ENCODE measurements at regions not wholly inside any gene's neighbourhood (a gene's known extent, or its start where the extent isn't known, plus 50 kb on each side); places are given as distances from the start of the nearest gene placed in this dataset.
"Not testable (repeated sequence)": the region's sequence is repeated elsewhere in the genome, so short reads cannot be mapped to it uniquely, and the experiment has no call there.

DNA sequence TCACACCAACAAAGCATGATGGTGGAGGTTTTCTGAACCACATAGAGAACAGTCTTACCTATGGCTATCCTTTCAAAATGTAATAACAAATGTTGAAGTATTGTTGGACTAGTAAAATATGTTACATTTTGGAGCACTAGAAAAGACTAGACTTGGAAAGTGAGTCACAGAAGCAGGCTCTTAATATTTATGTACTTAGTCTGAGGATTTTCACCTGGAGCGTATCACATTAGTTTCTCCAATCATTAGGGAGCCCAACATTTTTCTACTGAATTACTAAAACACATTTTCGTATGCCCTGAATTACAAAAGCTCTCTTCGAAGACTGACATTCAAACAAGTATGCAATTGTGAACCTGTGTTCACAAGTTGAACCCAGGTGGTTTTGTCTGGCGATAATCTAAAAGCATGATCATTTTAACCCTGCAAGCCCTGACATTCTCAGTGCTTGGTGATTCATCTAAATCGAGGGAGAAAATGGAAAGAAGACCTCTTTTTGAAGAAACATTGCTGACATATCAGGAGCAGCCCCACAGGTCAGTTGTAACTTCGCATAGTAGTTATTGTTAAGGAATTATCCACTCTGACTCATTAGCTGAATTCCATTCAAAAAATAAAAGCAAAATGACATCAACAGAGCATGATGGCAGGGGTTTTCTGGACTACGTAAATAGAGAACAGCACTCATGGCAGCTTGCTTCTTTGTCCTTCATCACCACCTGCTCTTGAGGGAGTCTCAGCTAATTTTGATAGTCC, 679.8 kb upstream of the NECTIN3 start:
- no peak for DNase-seq
- in situ Hi-C loops (cut with MboI; ENCODE audit: low pct_unique_long_range_greater_than_20kb, low sequenced_read_pairs): no loop called here

DNA sequence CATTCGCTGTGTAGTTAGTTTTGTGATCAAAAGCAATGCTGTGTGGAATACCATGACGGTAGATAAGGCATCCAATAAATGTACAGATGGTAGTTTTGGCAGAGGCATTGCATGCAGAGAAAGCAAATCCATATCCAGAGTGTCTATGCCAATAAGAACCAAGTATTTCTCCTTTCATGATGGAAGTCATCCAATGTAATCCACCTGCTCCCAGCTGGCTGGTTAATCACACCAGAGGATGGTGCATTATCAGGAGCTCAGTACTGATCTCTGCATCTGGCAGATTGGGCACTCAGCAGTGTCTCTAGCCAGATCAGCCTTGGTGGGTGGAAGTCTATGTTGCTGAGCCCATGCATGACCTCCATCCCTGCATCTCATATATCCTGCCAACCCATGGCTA, 677.7 kb upstream of the NECTIN3 start:
- no peak for DNase-seq
- in situ Hi-C loops (cut with MboI; ENCODE audit: low pct_unique_long_range_greater_than_20kb, low sequenced_read_pairs): no loop called here

DNA sequence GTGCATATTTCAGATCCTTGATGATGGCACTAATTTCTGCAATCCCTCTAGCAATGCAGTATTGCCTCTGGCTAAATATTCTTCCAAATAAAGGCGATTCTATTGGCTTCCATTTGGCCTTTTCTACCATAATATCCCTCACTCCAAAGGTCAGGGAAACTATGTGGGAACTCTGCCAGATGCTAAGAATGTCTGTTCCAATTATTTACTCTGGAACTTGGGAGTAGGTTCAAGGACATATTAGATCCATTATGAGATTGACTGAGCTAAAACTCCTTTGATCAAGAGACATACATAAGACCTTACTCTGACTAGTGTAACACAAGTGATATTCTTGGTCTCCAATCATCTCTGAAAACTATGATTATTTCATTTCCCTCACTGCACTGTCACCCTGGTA, 674.5 kb upstream of the NECTIN3 start:
- no peak for DNase-seq
- in situ Hi-C loops (cut with MboI; ENCODE audit: low pct_unique_long_range_greater_than_20kb, low sequenced_read_pairs): no loop called here

DNA sequence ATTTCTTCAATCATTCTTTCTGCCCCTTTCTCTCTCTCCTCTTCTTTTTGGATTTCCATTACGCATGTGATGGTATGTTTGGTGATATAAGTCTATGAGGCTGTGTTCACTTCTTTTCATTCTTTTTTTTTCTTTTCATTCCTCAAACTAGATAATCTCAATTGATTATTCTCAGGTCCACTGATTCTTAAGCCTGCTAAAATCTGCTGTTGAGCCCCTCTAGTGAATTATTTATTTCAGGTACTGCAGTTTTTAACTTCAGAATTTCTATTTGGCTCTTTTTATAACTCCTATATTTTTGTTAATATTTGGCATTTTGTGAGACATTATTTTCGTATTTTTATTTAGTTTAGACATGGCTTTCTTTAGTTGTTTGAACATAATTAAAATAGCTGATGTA, 671.3 kb upstream of the NECTIN3 start:
- DNase-seq: no peak
- in situ Hi-C loops (cut with MboI; ENCODE audit: low pct_unique_long_range_greater_than_20kb, low sequenced_read_pairs): no loop called here

DNA sequence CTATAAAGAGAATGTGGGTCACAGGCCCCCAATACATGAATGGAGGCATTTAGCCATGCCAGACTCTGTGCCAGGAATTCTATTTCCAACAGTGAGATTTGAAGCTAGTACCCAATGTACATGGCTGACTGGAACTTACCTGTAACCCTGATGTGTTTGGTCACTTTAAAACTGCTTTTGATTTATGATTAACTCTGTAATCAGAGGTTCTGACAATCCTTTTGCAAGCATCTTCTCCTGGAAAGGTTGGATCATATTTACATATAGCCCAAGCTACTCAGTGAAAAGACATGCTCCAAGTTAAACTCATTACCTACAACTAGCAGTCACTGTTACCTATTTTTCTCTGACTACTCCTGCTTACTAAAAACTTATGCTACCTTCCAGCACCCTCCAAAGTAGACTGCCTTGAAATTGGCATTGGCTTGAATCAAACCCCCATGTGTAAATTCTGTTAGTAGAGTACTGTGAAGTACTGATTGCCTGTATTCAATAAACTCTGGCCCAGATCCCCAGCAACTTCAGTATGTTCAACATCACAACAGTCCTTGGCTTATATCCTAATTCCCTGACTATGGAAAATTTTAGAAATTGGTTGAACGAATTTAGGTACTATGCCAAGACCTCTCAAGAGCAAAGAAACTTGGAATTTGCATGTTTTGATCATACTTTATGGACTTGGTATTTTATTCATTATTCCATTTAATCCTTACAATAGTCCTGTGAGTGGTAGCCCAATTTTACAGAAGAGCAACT, 665.6 kb upstream of the NECTIN3 start:
- in situ Hi-C loops (cut with MboI; ENCODE audit: low pct_unique_long_range_greater_than_20kb, low sequenced_read_pairs): no loop called here

DNA sequence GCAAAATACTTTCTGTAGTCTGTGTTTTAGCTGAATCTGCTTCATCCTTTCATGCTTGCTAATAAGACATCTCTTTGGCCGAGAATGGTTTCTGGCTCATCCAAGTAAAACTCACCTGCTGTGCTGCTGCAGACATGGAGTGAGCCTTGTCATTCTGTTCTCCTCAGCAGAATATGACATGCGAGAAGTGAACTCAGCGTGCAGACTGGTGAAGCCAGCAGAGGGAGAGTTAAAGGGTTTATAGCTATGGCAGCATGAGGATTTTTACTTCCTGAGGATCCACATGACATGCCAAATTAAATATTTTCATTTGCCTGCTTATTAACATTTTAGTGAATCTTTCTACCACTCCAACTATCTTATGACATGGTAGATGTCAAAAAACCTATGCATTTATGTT, 658.4 kb upstream of the NECTIN3 start:
- DNase-seq: no peak
- in situ Hi-C loops (cut with MboI; ENCODE audit: low pct_unique_long_range_greater_than_20kb, low sequenced_read_pairs): no loop called here

More for the DNA sequence above, 665.6 kb upstream of the NECTIN3 start:
- DNase-seq: no peak

DNA sequence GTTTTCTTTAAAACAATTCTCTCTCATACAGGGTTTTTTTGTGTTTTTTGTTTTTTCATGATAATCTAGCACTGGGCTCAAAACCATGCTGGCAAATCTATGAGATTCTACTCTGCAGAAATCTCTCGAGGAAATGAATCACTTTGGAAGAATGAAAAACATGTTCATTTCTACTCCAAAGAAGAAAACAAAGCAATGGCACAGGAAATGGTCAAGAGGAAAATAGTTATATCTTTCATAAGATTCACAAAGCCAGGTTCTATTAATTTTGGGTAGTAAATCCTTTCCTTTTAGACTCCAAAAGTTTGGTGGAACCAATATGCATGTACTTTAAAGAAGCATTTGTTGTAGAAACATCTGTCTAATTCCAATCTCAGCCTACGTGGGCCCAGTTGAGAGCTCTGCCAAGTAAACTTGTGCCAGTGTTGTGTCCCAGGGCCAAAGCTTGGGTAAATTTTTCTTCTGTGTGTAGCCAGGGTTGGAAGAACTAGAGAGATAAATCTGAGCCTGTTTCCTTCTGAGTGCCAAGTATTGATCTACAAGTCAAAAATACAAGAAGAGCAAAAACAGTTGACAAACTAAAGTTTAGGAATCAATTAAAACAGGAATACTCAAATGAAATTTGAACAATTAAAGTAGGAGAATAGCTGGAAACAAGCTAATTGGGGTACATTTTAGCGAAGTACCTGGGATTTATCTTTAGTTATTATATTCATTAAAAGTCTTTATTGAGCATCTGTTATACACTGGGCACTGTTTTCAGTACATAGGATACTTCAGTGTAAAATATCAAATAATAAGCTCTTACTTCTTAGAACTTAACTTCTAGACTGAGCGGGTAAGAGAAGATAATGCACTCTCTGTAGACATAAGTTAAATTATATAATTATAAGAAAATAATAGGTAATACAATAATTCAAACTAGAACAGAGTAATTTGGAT, 657.5 kb upstream of the NECTIN3 start:
- DNase-seq: no peak
- in situ Hi-C loops (cut with MboI; ENCODE audit: low pct_unique_long_range_greater_than_20kb, low sequenced_read_pairs): no loop called here

DNA sequence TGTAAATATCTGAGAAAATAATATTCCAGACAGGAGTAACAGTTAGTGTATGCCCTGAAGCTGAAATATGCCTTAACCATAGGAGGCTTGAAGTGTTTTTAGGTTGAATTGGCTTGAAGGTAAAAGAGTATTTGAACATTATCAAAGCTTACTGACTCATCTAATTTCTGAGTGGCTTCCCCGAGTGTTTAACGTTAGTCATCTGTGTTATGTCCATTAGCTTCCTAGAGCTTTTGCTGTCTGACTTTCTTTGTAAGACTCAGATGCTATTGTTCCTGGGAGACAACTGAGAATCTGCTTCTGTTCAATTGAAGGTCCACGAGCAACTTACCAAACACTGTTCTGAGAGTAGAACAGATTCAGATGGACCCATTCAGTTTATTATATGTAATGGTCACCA, 656.8 kb upstream of the NECTIN3 start:
- DNase-seq: no peak
- in situ Hi-C loops (cut with MboI; ENCODE audit: low pct_unique_long_range_greater_than_20kb, low sequenced_read_pairs): no loop called here

DNA sequence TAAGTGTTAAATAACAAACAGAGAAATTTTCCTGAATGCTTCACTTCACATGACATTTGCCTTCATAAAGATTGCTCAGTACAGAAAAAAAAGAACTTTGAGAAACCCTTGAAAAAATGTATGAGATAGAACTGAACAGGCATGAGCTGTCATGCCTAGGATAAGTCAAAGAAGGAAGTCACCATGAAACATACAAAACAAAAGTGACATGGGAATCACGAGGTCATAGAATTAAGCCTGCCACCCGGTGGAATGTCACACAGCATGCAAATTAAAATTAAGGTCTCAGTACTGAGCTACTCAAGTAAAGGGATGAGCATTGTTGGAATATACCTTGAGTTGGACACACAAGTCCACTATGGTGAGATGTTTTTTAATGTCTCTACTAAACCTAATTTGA, 652.5 kb upstream of the NECTIN3 start:
- DNase-seq: no peak
- in situ Hi-C loops (cut with MboI; ENCODE audit: low pct_unique_long_range_greater_than_20kb, low sequenced_read_pairs): no loop called here

DNA sequence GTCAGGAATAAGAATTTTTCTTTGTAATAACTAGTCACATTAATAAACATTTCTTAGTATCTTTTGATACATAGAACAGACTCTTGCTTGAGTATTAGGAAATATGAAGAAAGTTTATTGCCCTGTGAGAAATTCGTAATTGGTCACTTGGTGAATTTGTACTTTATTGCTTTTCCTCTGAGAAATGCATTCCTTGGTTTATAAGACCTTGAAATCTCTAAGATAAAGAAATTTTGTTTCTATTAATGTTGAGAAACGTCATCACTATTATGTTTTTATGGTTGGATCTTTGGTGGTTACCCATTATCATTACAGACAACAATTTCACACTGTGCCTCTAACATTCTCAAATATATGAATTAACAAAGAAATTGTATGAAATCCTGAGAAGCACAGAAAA, 652.0 kb upstream of the NECTIN3 start:
- in situ Hi-C loops (cut with MboI; ENCODE audit: low pct_unique_long_range_greater_than_20kb, low sequenced_read_pairs): no loop called here
- DNase-seq: no peak

DNA sequence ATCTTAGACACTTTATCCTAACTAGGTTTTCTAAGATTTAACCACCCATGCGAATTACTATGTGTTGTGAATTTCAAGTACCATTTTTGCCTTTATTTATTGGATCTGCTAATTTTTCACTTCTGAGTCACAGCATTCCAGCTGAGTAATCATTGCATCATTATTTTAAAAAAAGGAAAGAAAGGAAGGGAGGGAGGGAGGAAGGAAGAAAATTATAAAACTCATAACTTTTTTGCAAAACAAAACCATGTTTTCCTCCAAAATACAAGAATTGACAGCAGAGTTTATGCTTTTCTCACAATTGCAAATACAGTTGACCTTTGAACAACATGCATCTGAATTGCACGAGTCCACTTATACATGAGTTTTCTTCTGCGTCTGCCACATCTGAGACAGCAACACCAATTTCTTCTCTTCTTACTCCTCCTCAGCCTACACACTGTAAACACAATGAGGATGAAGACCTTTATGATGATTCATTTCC, 651.4 kb upstream of the NECTIN3 start:
- in situ Hi-C loops (cut with MboI; ENCODE audit: low pct_unique_long_range_greater_than_20kb, low sequenced_read_pairs): no loop called here
- DNase-seq: no peak

DNA sequence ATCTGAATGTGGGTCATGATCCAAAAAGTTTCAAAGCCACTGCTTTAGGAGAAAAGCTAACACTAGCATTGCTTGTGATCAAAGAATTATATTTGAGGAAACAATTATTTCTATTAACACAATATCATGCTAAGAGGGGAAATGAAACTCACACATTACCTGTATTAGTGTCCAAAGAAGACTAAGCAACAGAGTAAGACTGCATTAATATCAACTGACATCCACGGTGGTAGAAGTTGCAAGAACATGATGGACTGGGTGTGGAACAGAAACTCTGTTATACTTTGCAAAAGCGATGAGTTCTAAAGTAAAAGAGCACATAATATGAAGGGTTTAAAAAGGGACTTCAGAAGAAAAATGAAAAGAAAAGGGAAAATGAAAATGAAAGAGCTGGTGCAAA, 648.3 kb upstream of the NECTIN3 start:
- in situ Hi-C loops (cut with MboI; ENCODE audit: low pct_unique_long_range_greater_than_20kb, low sequenced_read_pairs): no loop called here
- no peak for DNase-seq

DNA sequence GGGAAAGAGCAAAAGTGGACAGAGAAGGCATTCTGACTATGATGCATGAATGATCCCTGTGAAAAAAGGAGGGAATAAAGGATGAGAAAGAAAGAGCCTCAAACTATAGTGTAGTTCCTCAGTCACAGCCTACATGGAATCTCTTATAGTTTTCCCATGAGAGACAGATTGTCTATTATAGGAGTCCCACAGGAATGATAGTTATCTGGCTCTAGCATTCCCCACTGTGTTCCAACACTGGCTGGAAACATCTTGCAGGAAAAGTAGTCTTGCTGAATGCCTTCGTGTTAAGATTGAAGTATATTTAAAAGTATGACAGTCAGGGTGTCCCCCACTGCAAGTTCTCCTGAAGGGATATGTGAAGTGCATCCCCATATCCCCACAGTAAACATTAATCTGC, 641.5 kb upstream of the NECTIN3 start:
- no peak for DNase-seq
- in situ Hi-C loops (cut with MboI; ENCODE audit: low pct_unique_long_range_greater_than_20kb, low sequenced_read_pairs): no loop called here

DNA sequence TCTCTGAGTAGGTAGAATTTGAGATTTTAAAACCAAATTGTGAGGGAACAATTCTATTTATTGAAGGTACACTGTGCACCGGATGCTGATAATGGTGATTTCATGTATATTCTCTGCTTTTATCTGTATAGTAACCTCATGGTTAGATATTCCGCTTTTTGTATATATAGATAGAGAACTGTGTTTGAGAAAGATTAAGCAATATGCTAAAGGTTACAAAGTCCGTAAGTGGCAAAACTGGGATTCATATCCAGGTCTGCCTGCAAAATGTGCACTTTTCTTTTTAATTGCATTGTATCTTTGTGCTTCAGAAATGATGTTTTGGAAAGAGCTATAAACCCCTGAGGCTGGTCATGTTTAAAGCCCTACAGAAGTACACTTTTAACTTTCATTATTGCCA, 635.4 kb upstream of the NECTIN3 start:
- no peak for DNase-seq
- in situ Hi-C loops (cut with MboI; ENCODE audit: low pct_unique_long_range_greater_than_20kb, low sequenced_read_pairs): no loop called here

DNA sequence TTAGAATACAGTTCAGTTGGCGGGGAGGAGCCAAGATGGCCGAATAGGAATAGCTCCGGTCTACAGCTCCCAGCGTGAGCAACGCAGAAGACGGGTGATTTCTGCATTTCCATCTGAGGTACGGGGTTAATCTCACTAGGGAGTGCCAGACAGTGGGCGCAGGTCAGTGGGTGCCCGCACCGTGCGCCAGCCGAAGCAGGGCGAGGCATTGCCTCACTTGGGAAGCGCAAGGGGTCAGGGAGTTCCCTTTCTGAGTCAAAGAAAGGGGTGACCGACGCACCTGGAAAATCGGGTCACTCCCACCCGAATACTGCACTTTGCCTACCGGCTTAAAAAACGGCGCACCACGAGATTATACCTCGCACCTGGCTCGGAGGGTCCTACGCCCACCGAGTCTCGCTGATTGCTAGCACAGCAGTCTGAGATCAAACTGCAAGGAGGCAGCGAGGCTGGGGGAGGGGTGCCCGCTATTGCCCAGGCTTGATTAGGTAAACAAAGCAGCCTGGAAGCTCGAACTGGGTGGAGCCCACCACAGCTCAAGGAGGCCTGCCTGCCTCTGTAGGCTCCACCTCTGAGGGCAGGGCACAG, 631.5 kb upstream of the NECTIN3 start:
- in situ Hi-C loops (cut with MboI; ENCODE audit: low pct_unique_long_range_greater_than_20kb, low sequenced_read_pairs): not testable (repeated sequence)

DNA sequence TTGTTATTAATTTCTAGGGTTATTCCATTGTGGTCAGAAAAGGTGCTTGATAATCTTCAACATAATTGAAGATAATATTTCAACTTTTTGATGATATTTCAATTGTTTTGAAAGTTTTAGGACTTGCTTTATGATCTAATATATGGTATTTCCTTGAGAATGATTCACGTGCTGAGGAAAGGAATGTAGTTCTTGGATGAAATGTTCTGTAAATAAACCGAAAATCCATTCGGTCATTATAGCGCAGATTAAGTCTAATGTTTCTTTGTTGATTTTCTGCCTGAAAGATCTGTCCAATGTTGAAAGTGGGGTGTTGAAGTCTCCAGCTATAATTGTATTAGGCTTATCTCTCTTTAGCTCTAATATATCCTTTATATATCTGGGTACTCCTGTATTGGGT, 617.5 kb upstream of the NECTIN3 start:
- in situ Hi-C loops (cut with MboI; ENCODE audit: low pct_unique_long_range_greater_than_20kb, low sequenced_read_pairs): no loop called here
- DNase-seq: no peak

More for the DNA sequence above, 631.5 kb upstream of the NECTIN3 start:
- not testable (repeated sequence) for DNase-seq

DNA sequence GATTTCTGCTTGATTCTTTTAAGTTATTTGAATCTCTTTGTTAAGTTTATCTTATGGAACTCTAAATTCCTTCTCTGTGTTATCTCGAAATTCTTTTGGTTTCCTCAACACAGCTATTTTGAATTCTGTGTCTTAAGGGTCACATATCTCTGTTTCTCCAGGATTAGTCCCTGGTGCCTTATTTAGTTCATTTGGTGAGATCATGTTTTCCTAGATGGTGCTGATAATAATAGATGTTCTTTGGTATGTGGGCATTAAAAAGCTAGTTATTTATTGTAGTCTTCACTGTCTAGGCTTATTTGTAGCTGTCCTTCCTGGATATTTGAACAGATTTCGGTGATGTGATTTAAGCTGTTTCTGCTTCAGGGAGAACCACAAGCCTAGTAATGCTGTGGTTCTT, 615.6 kb upstream of the NECTIN3 start:
- in situ Hi-C loops (cut with MboI; ENCODE audit: low pct_unique_long_range_greater_than_20kb, low sequenced_read_pairs): no loop called here
- DNase-seq: no peak

DNA sequence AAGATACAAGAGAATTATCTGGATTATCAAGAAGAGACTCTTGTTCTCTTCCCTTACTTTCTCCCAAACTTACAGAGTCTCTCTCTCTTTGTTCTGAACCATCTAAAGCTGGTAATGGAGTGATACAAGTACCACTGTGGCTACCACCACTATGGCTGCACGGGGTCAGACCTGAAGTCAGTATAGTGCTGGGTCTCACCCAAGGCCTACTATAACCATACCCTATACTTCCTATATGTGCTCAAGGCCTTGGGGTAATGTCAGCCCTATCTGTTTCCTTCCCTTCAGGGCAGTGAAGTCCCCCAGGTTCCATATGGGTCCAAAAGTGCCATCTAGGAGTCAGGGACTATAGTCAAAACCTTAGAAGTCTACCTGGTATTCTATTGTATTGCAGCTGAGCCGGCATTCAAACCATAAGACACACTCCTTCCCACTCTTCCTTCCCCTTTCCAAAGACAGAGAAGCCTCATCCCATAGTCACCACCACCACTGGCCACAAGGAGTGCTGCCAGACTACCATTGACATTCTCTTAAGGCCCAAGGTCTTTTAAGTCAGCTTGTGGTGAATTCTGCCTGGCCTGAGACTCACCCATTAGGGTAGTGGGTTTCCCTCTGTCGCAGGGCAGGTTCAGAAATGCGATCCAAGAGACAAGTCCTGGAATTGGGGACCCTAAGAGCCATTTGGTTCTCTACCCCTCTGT, 615.0 kb upstream of the NECTIN3 start:
- DNase-seq: no peak
- in situ Hi-C loops (cut with MboI; ENCODE audit: low pct_unique_long_range_greater_than_20kb, low sequenced_read_pairs): no loop called here

DNA sequence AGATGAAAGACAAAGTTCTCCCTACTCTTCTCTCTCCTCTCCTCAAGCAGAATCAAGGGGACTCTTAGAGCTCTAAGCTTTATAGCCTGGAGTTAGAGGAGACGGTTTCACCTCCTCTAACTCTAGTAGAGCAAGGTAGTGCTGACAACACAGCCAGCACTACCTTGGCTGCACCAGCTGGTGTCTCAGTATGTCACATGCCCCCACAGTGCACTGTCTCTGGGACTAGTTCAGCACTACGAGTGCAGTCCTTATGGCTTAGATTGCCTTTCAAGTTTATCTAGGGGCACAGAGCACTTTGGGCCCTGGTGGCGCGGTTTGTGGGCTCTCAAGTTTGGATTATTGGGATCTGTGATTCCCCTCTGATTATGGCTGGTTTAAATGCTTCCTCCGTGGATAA, 614.1 kb upstream of the NECTIN3 start:
- no peak for DNase-seq
- in situ Hi-C loops (cut with MboI; ENCODE audit: low pct_unique_long_range_greater_than_20kb, low sequenced_read_pairs): no loop called here
